ENCODE measurements at regions not wholly inside any gene's neighbourhood (a gene's known extent, or its start where the extent isn't known, plus 50 kb on each side); places are given as distances from the start of the nearest gene placed in this dataset.
"Not testable (repeated sequence)": the region's sequence is repeated elsewhere in the genome, so short reads cannot be mapped to it uniquely, and the experiment has no call there.

GRCh38 chr4:116243431-116243830 lies 841.9 kb downstream of the TRAM1L1 start:
- DNase-seq = no peak
- no peaks in the 10 kb centered on the region for H3K9me3 ChIP-seq

GRCh38 chr4:116233971-116234370 lies 851.4 kb downstream of the TRAM1L1 start:
- H3K27me3 ChIP-seq = no peaks in the 10 kb centered on the region
- no peaks in the 10 kb centered on the region for H3K9me3 ChIP-seq
- no peak overlapping the region for H3K4me3 ChIP-seq
- H3K4me1 ChIP-seq = no peaks in the 10 kb centered on the region
- intact Hi-C loops (cut with DNase I) = no loop called here
- TF ChIP-seq EP300 (IDR thresholded peaks at IDR 0.05) (no peak), POLR2AphosphoS5 (IDR thresholded peaks at IDR 0.05) (no peak), POLR2A (IDR thresholded peaks at IDR 0.05) (no peak), CTCF (IDR thresholded peaks at IDR 0.05) (no peak)
- no peaks in the 10 kb centered on the region for H3K36me3 ChIP-seq
- H3K27ac ChIP-seq = no peak overlapping the region
- no peak for DNase-seq

More at GRCh38 chr4:116243431-116243830, 841.9 kb downstream of the TRAM1L1 start:
- intact Hi-C loops (cut with DNase I) = no loop called here
- Histone ChIP-seq H3K4me1 (no peaks in the 10 kb centered on the region), H3K27ac (no peak overlapping the region), H3K27me3 (no peaks in the 10 kb centered on the region), H3K4me3 (no peak overlapping the region), H3K36me3 (no peaks in the 10 kb centered on the region)
- no peak for TF ChIP-seq EP300 (IDR thresholded peaks at IDR 0.05)
- no peak for TF ChIP-seq POLR2A (IDR thresholded peaks at IDR 0.05)
- TF ChIP-seq CTCF (IDR thresholded peaks at IDR 0.05) = no peak
- TF ChIP-seq POLR2AphosphoS5 (IDR thresholded peaks at IDR 0.05) = no peak
- 27 to 62% methylated on average over 2 of the region's 2 CpGs for WGBS, 2 donors

GRCh38 chr4:116231999-116232398 lies 853.4 kb downstream of the TRAM1L1 start:
- intact Hi-C loops (cut with DNase I); DNase-seq; H3K4me3 ChIP-seq; H3K36me3 ChIP-seq; H3K27ac ChIP-seq; H3K27me3 ChIP-seq; H3K4me1 ChIP-seq; H3K9me3 ChIP-seq: not testable (repeated sequence)
- 51 to 77% methylated on average over 4 of the region's 4 CpGs for WGBS, 2 donors

GRCh38 chr4:116229420-116229819 lies 856.0 kb downstream of the TRAM1L1 start:
- no peak for TF ChIP-seq EP300 (IDR thresholded peaks at IDR 0.05)
- no peak for TF ChIP-seq POLR2AphosphoS5 (IDR thresholded peaks at IDR 0.05)
- no peak for TF ChIP-seq CTCF (IDR thresholded peaks at IDR 0.05)
- TF ChIP-seq POLR2A (IDR thresholded peaks at IDR 0.05) = no peak
- Histone ChIP-seq H3K4me1 (no peaks in the 10 kb centered on the region), H3K9me3 (no peaks in the 10 kb centered on the region), H3K27ac (no peak overlapping the region), H3K27me3 (no peaks in the 10 kb centered on the region), H3K36me3 (no peaks in the 10 kb centered on the region), H3K4me3 (no peak overlapping the region)
- 63 to 75% methylated on average over 3 of the region's 3 CpGs for WGBS, 2 donors
- intact Hi-C loops (cut with DNase I) = no loop called here
- DNase-seq = no peak

- intact Hi-C loops (cut with DNase I) = no loop called here
- no peak for TF ChIP-seq CTCF (IDR thresholded peaks at IDR 0.05)
- no peak for TF ChIP-seq POLR2A (IDR thresholded peaks at IDR 0.05)
- no peak for TF ChIP-seq POLR2AphosphoS5 (IDR thresholded peaks at IDR 0.05)
- no peak for TF ChIP-seq EP300 (IDR thresholded peaks at IDR 0.05)
Observed at GRCh38 chr4:116223040-116223732, 862.2 kb downstream of the TRAM1L1 start.

More at GRCh38 chr4:116223040-116223732, 862.2 kb downstream of the TRAM1L1 start:
- Histone ChIP-seq H3K4me3 (no peak overlapping the region), H3K36me3 (no peaks in the 10 kb centered on the region), H3K9me3 (no peaks in the 10 kb centered on the region), H3K4me1 (no peaks in the 10 kb centered on the region), H3K27me3 (no peaks in the 10 kb centered on the region), H3K27ac (no peak overlapping the region)
- WGBS, 2 donors = 78 to 80% methylated on average over 8 of the region's 8 CpGs
- DNase-seq = no peak

Data from sigmoid colon (tissue), 6 donors.